22Rv1 (cell line): ENCODE measurements at regions not wholly inside any gene's neighbourhood (a gene's known extent, or its start where the extent isn't known, plus 50 kb on each side); places are given as distances from the start of the nearest gene placed in this dataset.

Source experiments
- CTCF ChIP-seq: fragments of 450-650 bp; IDR thresholded peaks from 2 replicates; pipeline ENCODE4 v1.5.1; 2017; ENCODE audit warnings: mild to moderate bottlenecking
- ZFX ChIP-seq: fragments of 450-650 bp; IDR thresholded peaks from 2 replicates; pipeline ENCODE4 v1.6.1; 2017; ENCODE audit warnings: antibody characterized with exemption, borderline replicate concordance

DNA sequence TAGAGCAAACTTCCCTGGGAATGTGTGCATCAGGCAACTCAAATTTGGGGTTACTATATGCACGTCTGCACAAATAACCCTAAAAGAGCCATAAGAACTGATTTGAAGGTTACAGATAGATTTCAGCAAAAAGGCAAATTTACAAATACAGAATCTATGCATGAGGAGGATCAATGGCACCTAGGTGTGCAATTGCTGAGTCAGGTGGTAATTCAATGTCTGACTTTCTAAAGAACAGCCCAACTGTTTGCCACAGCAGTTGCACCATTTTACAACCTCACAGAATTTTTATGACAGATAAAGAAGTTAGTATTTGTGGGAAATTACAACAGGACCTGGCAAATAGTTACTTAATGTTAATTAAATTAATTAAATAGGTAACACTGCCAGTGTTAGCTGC, 405.5 kb downstream of the TMEM114 start:
- TF ChIP-seq CTCF (no peak), ZFX (no peak)
